ENCODE measurements at regions not wholly inside any gene's neighbourhood (a gene's known extent, or its start where the extent isn't known, plus 50 kb on each side); places are given as distances from the start of the nearest gene placed in this dataset.
"Not testable (repeated sequence)": the region's sequence is repeated elsewhere in the genome, so short reads cannot be mapped to it uniquely, and the experiment has no call there.

DNA sequence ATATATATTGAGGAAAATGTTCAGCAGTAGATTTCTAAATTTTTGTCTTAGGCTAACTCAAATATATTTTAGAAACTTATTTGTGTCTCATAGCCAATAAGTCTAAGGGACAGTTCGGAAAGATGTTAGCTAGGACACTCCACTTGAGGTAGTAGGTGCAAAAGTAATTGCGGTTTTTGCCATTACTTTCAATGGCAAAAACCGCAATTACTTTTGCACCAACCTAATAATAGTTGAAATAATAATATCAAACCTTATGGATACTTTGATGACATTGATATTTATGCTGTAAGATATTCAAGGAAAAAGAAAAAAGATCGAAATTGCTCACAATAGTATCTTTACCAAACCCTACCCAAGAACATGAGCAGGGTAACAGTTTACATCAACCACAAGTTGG, 555.5 kb upstream of the ST8SIA4 start:
- DNase-seq = no peak

DNA sequence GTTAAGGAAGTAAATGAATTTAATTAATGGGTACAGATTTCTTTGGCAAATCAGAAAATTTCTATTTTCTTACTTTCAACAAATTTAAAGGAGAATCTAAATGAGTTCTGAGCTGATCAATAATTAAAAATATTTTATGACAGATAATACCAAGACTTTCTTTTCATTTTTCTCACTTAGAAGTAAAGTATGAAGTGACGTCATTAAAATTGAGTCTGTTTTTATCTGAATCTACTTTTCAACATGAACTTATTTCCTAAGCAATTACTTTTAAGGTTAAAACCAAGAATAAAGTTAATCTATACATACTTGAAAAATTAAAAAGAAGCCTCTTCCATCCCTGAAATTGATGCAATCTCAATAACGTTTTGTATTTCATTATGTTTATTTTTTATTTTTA, 552.8 kb upstream of the ST8SIA4 start:
- no peak for DNase-seq

DNA sequence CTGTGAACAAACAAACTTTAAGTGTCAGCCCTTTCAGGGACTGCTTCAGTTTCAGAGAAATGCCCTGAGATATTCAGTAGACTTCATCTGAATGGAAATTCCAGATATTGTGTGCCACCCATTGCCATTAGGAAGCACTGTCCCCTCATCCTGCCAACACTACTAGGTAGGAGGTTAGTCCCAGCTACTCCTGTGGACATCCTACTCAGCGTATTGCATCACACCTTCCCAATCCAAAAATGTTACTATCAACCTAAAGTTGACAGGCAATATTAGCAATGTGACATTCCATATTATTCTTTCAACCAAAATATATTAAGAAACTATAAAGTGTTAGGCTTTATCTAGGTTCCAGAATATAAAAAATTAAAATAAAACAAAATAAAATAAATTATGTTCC, 552.0 kb upstream of the ST8SIA4 start:
- DNase-seq = no peak

DNA sequence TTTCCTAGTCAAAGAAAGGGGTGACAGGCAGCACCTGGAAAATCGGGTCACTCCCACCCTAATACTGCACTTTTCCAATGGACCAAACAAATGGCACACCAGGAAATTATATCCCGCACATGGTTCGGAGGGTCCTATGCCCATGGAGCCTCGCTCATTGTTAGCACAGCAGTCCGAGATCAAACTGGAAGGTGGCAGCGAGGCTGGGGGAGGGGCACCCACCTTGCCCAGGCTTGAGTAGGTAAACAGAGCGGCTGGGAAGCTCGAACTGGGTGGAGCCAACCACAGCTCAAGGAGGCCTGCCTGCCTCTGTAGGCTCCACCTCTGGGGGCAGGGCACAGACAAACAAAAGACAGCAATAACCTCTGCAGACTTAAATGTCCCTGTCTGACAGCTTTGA, 539.2 kb upstream of the ST8SIA4 start:
- not testable (repeated sequence) for DNase-seq

DNA sequence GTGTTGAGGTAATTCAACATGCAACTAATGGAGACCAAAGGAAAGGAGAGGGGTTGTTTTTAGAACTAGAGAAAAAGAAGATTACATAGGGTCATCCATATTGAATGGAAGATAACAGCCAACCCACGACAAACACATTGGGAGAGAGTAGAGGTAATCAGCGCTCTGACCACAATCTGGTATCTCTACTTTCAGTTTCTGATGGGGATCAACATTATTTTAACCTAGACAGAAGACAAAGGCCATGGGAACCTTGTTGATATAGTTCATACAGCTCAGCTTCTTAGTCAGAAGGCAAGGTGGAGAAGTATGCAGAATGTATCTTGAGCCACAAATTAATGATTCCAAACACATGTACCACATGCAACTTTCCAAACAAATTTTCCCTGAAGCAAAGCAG, 537.1 kb upstream of the ST8SIA4 start:
- no peak for DNase-seq

DNA sequence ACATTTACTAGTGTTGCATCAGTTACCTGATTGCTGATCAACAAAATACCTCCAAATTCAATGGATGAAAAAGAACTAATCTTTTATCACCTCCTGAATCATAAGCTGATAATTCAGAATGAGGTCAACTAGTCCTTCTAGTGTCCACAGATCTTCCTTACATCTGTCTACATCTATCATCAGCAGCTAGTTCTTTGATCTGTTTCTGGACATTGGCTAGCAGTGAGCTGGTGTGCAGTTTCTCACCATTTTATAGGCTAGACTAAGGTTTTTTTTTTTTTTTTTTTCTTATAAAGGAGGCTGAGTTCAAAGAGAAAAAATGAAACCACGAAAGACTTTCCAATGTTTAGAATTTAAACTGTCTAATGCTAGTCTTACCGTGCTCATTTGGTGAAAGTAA, 534.3 kb upstream of the ST8SIA4 start:
- no peak for DNase-seq

DNA sequence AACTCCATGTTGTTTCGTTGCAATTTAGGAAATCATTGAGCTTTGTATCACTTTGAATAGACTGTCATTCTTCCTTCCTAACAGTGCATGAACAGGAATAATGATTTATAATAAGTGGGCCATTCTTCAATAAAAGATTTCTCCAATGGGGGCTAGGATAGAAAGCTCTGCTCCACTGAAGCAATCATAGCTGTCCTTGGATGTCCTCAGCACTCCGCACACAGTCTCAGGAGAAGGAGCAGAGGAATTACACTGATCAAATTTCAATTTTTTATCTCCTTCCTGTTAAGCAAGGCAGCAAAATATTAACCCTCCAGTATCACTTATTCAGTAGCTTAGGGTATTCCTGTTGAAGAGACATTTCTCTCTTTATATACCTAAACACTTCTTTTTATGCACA, 532.7 kb upstream of the ST8SIA4 start:
- DNase-seq = no peak

DNA sequence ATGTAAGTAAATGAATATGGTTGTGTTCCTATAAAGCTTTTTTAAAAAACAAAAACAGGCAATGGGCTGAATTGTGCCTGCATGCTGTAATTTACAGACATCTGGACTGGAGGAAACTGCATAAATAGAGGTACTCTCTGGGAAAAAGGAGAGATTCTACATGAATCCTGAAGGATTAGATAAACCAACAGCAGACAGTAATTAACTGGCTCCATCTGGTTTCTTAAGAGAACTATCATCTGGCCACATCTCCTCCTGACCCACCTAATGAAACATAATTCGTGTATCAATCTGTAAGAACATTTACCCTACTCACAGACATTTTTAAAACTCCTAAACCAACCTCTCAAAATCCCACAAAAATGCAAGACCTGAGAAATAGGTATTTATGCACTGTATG, 528.1 kb upstream of the ST8SIA4 start:
- no peak for DNase-seq

DNA sequence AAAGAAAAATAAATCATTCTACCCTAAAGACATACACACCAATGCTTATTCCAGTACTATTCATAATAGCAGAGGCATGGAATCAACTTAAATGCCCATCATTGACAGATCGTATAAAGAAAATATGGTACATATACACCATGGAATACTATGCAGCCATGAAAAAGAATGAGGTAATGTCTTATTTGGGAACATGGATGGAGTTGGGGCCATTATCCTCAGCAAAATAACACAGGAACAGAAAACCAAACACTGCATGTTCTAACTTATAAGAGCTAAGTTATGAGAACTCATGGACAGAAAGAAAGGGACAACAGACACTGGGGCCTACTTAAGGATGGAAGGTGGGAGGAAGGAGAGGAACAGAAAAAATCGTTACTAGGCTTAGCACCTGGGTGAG, 527.5 kb upstream of the ST8SIA4 start:
- DNase-seq = no peak

DNA sequence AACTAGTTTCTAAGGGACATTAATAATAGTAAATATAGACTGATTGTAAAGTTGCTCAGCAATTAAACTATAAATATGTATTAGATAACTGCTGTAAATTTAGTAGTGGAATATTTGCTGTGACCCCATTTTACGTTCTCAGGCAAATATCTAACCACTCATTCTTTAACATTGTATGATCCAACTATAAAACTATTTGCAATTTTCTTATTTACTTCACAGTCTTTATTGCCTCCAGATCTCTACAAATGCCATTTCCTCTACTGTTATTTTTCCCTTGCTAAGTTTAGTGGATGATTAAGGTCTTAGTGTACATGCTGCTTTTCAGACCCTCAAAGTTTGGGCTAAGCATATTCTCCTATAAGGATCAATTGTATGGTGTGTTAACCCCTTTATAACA, 526.2 kb upstream of the ST8SIA4 start:
- no peak for DNase-seq

DNA sequence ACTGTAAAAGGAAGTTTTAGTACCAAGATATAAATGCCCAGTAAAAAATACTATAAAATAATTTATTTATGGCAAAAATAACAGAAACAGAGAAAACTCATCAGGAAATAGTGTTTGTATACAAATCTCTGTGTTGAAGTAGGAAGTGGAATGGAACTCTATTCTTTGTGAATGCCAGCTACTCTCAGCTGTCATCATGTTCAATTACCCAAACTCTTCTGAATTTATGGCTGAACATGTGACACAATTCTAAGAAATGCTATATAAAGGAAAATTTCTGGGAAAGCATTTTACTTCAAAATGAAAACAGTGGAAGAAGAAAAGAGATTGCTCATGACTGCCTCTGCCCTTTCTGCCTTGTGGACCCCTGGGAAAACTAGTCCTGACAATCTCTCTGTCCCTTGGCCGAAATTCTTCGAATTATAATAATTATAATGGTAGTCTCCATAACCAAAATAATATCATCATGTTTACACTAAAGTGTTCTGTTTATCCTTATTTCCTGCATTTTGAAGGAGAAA, 522.3 kb upstream of the ST8SIA4 start:
- DNase-seq = no peak

DNA sequence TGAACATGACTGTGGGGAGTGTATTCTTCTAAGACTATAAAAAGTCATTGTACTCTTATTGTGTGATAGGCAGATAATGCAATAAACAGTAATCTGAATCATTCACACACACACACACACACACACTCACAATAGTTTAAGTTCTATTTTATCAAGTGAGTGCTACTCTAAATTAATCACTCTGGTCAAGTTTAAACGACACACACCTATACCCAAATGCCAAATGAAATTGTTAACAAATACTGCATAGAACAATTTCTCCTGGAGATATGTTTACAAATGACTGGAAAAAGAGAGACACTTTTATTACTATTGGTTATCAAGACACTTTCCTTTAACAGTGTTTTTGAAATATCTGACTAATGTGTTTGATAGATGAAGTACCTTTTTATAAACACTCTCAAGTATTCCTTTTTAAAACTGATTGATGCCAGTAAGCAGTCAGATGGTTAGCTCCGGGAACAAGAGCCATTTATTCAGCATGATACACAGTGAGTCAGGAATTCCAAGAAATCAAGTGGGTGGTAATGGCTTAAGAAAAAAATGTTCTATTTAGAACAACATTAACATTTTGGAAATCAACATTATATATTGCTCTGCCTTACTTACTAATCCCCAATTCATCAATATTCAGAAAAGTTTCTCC, 521.6 kb upstream of the ST8SIA4 start:
- no peak for DNase-seq

DNA sequence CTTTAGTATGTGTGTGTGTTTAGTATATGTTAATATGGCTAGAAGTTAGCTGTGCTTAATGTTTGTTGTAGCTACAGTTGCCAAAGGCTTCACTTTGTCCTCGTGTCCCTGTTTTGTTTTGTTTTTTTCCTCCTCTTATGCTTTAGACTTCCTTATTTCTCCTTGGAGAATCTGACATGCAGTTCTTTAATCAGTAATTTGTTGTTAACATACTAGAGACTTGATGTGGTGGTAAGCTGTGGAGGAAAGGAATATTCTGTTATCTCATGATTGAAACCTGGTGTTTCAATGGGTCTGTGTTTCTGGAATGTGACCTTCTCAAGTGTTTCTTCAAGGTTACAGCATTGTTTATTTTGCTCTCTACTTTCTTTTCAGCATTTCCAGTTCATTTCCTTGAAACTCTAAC, 515.6 kb upstream of the ST8SIA4 start:
- DNase-seq = no peak

DNA sequence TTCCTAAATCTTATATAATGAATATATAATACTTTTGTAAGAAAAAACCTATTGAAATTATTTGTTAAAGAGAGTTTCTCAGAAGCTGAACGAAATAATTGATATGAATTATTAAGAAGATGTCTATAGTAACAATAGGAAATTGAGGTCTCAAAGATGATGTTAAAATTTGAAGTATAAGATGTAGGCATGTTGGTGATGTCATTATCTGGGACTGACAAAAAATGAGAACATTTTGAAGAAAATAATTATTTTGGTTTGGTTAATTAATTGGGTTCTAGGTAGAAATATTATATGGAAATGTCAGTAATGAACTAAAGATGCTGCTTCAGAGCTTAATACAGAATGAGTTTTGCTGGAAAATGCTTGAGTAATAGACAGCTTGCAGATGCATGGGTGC, 501.4 kb upstream of the ST8SIA4 start:
- DNase-seq = no peak

DNA sequence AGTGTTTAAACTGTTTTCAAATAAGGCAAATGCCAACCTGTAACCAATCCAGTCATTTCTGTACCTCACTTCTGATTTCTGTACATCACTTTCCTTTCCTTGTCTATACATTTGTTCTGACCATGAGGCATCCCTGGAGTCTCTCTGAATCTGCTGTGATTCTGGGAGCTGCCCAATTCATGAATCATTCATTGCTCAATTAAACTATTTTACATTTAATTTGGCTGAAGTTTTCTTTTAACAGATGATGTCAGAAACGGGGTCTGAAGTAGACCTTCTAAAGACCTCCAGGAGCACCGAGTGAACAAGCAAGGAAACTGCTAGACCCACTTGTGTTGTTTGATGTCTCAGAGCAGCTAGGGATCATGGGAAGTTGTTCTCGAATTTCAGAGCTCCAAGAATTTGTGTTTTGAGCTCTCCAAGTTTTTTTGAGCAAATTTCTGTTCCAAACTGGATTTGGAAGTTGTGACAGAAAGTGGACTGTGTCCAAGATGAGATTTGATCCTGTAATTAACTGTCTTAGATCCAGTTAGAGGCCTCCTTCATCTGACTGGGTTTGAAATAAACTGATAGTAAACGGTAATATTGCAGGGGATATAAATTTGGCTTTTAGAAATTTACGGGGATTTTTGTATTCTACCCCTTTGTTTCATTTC, 490.8 kb upstream of the ST8SIA4 start:
- no peak for DNase-seq

DNA sequence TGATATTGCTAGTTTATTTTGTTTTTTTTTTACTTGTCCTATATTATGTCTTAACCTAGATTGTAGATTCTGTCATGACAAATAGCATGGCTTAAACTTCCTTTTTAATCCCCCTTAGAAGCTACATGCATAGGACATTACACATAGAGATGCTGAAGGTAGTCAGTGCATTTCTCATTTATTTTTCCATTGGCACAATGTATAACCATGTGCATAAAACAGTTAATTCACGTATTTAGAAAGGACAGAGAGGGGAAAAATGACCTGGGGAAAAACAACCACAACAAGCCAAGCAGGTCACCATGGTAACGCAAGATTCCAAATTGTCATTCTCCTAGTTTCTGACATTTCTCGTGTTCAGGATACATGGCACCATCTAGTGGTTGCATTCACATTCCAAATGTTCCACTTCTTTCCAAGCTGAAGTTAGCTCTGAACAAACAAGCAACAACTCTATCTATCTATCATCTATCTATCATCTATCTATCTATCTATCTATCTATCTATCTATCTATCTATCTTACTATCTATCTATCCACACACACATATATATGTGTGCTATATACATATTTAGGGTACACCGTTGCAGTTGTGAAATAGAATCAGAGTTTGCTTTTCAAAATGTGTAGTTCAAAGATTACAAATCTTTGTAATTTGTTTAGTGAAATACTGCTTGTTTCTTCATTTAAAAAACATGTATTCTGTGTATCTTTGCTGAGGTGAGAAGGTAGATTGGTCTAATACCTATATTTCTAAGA, 487.2 kb upstream of the ST8SIA4 start:
- DNase-seq = no peak

DNA sequence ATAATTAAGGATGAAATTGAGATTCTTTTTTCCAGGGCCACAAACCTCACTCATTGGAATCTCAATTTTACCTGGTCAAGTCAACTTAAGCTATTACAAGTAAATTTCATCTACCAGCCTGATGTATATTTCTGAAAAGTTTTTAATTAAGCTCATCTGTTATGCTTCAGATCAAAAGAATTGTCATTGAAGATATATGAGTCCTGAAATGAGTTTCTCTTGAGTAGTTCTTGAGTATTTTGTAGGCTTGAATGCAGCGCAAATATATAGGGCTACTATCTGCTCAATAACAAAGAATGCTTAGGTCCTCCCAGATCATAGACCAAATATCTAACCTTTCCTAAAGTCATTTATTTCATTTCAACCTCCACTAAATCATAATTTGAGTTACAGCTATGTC, 482.2 kb upstream of the ST8SIA4 start:
- DNase-seq = no peak

DNA sequence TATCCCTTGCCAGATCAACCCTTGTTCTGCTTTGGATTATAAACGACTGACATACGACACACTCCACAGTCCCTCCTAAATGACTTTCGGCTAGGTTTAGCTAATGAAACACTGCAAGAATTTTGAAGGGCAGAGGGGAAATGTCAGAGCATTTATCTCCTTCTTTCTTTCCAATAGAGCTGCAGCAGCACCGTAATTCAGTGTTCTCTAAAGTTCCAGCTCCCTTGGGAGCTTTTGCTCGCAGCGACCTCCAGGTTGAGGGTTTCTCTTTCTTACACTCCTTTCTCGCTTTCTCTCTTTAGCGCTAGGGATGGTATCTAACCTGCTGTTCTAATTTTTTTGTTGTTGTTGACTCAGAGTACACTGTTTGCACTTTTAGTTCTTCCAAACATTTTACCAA, 467.1 kb upstream of the ST8SIA4 start:
- DNase-seq = no peak

DNA sequence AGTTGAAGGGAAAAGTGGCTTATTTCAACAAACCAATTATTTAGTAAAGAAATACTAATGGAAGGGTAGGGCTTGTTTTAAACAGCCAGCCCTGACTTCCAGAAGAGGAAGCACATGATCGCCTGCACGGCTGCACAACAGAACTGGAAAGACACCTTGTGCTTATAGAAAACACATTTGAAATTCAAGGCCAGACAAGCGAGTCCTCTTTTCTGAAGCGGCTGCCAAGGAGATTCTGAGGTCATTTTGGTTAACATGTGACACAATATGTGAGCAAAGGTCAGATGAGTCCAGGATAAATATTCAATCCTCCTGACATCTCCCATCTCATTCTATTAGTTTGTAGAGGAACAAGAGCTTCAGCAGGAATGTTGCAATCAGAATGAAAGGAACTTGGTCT, 461.4 kb upstream of the ST8SIA4 start:
- DNase-seq = no peak

DNA sequence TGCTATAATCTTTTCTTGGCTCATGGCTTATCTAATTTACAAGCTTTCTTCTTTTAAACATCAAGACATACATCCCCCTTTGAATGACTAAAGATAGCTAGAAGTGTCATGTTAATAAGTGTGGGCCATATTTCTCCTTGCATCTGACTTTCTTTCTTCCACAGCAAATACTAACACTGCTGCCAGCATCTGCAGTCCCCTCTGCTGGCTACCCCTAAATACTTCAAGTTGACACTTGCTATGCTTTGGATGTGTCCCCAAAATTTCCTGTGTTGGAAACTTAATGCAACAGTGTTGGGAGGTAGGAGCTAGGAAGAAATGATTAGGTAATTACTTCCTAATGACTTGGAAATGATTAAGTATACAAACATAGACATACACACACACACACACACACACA, 459.0 kb upstream of the ST8SIA4 start:
- no peak for DNase-seq

DNA sequence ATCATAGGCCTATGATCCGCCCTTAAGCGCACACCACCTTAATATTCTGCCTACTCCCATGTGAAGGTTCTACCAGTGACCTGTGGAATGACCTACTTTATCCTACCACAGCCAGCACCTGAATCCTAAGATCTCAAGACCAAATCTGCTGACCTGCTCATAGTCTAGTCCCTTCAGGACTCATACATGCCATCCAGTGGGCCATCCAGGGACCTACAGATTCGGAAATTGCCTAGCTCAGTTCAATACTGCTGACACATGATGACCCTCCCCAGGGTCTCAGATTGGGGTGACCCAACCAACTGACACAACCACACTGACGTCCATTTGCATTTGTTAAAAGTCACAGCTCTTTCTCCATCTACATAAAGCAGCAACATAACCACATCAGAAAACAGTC, 443.8 kb upstream of the ST8SIA4 start:
- no peak for DNase-seq

DNA sequence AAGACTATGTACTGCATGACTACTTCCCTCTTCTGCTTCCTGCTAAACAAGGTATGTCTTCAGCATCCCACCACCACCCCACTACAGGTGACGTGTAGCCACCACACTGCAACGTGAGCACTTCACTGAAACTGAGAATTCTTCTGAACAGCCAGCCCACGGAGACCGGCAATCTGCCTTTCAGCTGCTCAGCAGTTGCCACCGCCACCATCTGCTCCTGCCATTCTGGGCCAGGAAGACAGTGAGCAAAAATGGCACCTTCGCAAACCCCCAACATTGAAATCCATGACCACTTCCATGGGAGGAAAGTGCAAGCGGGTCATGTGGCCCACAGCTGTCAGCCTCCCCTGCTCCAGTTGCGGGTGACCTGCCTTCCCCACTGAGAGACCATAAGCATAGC, 443.4 kb upstream of the ST8SIA4 start:
- no peak for DNase-seq

DNA sequence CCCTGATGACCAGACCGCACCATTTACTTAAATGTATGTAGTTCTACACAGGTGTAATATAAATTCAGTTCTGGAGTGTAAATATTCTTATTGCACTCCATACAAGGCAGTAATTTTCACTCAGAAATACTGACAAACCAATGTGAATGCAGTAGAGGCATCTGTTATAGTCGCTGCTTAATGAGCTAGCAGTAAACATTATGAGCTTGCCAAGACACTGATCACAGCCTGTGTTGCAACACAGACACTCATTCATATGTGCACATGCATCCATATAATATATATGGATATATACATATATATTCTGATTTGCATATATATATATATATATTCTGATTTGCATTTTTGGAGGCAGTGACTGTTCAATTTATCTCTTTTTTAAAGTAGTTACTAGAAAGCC, 435.1 kb upstream of the ST8SIA4 start:
- DNase-seq = no peak

DNA sequence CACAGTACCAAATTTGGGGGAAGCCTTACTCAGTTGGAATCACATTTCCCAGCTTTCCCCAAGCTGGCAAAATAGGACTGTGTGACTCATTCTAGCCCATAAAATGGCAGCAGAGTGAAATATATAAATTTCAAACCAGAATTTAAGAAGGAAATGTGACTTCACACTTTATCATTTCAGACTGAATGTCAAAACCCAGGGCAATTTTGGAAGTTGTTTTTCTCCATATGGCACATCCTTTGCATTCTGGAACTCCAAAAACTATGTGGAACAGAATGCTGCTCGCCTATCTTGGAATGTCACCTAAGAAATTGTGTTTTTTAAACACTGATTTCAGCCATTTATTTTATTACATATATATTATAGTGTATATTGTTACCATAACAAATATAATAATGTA, 424.7 kb upstream of the ST8SIA4 start:
- DNase-seq = no peak
